HG02981 (cell line): ENCODE measurements at regions not wholly inside any gene's neighbourhood (a gene's known extent, or its start where the extent isn't known, plus 50 kb on each side); places are given as distances from the start of the nearest gene placed in this dataset.
"Not testable (repeated sequence)": the region's sequence is repeated elsewhere in the genome, so short reads cannot be mapped to it uniquely, and the experiment has no call there.

ENCODE experiments used
- ATAC-seq: cut with Tn5 transposase; IDR thresholded peaks from one replicate; pipeline ENCODE4 v1.9.1; 2021; ENCODE audit warnings: mild to moderate bottlenecking, moderate library complexity; ENCODE audit not compliant: unreplicated experiment

DNA sequence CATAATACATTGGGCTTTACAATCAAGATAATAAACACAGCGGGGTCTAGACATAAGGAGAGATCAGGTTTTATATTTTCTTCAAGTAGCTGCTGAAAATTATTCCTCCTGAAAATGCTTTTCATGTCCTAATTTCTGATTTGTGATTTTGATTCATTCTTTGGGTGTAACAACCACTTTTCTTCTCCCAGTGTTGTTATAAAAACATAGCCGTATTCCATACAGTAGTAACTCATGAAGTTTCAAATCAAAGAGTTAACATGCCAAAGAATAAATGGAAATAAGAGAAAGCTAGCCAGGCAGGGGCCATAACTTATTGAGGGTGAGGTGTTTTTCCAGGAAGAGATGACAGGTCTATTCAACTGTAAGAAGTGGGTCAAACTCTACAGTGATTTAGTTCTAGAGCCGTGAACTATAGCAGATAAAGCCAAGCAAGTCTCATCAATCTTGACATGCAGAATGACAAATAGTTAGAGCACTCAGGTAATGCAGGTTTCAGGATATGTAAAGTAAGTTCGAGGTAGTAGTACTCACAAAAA lies 934.4 kb upstream of the SLITRK1 start:
- ATAC-seq: no peak

DNA sequence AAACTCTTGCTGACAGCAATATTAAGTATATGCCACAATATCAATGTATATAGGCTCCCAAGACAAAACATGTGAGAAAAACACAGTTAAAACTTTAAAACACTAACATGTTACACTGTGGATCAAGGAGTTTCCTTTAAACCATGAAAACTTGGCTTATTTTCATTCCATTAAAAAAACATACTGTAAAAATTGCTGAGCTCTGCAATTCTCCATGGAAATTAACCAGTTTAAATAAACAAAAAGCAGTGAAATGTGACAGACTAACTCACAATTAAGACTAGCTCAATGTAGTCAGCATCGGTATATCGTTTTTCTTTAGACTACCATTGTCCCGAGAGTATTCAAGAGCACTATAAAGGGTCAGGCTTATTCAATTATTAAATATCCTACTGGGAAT lies 930.5 kb upstream of the SLITRK1 start:
- ATAC-seq: no peak

DNA sequence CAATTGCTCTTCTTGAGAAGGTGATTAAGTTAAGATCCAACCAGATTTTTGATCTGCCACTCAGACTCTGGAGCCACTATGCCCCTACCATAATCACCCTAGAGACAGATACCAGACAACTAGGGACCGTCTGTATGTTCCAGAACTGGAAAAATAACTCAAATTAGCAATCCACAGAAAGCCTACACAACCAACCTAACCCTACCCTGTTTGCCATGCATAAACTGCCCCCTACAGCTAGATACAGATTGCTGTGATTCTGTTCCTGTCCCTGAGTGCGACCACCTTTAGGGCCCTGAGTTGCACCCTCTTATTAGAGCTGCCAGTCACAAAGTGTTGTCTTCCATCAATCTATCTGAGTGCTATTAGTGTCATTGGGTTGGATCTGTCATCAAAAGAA lies 929.8 kb upstream of the SLITRK1 start:
- ATAC-seq: no peak

DNA sequence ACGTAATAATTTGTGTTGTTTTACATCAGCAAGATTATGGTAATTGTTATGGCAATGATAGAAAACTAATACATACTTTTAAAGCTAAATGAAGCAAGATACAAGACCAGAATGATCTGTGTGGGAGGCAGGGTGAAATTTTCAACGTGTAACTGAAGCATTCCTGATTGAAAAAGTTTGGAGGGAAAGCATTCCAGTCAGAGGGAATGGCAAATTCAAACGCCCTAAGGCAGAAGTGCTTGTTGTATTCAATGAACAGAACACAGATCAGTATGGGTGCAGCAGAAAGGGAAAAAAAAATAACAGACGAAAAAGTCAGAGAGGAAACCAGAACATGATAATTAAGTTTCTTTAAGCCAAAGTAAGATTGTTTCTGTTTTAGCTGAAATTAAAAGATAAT lies 928.5 kb upstream of the SLITRK1 start:
- no peak for ATAC-seq

DNA sequence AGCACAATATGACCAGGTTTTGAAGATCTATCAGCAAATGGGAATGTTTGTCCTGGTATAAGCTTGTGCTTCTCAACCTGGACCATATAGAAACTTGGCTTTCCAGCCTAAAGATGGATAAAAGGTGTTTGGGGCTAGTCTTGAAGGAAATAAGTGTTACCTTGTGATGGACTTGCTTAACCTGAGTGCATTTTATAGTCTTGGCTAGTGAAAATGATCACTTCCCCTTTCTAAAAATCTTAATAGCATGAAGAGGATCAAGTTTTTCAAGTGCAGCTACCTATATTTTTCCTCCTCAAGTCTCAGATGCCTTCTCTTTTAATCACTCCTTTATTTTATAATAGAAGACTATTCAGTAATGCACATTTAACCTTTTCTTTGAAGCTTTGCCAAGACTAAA lies 919.8 kb upstream of the SLITRK1 start:
- no peak for ATAC-seq

DNA sequence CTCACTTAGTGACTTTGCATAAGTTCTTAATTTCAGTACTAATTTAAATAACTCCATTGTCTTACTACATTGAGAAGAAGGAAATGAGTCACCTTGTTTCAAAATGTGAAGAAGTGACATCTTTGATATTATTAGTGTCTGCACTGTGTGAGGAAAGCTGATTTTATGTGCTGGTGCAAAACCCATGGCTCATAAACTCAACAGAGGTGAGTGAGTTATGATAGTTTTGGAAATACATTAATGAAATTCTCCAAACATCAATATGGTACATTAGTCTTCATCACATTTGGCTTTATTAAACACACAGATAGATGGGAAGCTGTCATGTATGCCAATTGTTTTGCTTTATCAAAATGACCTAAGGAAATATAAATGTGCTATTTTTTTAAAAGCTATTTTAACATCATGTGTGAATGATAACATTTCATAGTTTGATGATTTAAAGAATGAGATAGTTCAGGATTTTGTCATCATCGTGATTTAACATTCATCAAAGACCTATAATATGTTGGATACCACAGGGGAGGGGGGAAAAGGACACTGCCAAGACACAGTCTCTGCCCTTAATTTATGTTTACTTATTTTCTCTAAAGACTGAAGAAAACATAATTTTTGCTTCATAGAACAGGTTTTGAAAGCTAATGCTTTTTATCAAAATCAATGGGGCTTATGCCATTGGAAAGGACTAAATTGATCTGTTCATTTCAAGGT lies 902.3 kb upstream of the SLITRK1 start:
- no peak for ATAC-seq

DNA sequence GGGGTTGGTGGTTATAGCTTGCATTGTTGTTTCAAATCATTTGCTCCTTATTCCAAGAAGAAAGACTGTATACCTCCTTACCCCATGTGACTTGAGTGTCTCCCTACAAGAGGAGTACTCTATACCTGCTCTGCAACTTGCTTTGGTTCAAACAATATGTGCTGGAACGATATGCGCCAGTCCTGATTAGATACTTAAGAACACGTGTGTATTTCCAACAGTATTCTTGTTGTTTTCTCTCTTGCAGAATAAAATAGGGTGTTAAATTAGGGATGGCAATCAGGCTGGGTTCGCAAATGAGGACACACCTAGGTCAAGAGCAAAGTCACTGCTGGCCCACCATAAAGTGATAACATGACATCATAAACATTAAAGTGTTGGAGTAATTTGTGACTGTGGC lies 895.0 kb upstream of the SLITRK1 start:
- ATAC-seq: no peak

DNA sequence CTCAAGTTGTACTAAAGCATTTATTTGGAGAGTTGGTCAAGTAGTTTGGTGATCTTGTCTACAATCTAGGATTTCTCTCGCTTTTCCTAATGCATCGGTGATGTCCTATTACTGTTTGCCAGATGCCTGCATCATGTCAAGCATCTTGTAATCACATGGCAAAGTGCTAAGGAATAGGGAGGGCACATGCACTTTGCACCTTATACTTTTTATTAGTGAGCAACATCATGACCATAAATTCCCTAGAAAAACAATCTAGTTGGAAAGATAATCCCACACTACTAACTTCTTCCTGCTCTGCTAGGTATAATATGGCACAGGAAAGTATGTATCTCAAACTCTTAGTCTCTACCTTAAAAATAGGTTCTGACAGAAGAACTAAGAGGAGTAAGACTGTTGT lies 894.3 kb upstream of the SLITRK1 start:
- no peak for ATAC-seq

DNA sequence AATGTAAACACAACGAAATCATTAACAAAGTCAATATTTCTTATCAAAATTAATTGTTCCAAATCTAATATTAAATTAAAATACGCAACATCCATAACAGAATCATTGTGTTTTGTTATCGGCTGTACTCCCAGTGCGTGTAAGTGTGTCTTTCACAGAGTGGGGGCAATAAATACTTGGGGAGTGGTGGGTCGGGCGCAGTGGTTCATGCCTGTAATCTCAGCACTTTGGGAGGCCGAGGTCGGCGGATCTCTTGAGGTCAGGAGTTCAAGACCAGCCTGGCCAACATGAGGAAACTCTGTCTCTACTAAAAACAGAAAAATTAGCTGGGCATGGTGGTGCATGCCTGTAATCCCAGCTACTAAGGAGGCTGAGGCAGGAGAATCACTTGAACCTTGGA lies 893.6 kb upstream of the SLITRK1 start:
- ATAC-seq: not testable (repeated sequence)

DNA sequence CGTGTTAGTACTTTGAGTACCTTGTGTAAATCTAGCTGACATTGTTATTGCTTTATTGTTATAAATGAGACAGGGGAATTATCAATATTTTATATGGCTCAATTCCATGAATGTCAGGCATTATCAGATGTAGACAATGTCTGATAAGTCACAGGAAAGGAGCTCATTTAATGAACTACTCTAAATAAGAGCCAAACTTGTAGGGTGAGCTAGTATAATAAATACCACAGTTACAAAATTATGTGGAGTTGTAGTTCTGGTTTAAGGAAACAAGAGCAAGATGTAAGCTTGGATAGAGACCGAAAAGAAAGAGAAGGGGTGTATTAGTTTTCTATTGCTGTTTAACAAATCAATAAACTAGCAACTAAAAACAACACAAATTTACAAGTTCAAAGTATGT lies 891.8 kb upstream of the SLITRK1 start:
- ATAC-seq: no peak

DNA sequence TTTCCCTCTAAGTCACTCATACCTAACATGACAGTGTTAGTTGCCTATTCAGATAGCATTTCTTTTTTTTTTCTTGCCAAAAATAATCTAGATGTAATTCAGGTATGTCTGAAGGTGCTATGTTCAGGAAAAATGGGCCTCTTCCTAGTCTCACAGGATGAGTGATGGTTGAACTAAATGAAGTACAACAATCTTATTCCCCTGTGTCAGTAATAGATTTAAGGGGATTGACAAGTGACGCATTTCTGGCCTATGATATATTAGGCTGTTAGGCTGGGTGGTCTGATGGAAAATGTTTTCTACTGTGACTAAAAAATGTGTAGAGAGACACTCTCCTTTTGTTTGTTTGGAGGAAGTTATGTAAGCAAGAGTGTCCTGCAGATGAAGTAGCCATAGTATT lies 878.7 kb upstream of the SLITRK1 start:
- no peak for ATAC-seq

DNA sequence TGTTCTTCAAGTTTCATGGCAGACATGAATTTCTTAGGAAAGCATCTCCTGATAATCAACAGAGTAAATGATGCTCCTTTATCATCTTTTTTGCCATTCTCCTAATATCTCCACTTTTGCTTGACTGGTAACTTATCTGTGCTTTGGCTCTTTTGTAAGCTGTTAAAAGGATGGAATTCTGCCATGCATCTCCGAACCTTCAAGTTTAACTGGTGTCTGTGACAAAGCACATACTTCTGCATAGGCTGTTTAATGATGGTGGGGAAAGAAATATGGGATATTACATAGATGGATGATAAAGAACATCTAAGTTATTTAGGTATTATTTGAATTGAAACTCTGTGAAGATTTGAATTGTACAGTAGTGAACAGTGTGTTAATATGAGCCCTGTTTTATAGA lies 866.9 kb upstream of the SLITRK1 start:
- no peak for ATAC-seq

DNA sequence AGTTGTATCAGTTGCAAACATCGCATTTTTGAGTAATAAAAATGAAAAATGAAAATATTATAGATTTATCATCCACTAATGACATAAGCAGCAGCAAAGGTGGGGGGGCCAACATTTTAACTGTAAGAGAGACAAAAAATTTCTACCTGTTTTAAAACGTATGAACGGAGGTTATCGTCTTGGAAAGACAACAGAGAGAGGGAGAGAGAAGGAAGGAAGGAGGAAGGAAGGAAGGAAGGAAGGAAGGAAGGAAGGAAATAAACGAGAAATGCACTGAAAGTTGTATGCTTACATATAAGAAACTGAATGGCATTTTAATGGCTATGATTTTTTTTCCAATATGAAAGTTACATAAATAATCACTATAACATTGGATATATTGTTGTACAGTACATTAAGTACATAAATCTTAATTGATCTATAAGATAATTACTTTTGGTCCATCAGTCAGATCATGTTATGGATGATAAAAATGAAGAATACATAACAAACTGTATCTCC lies 862.8 kb upstream of the SLITRK1 start:
- no peak for ATAC-seq

DNA sequence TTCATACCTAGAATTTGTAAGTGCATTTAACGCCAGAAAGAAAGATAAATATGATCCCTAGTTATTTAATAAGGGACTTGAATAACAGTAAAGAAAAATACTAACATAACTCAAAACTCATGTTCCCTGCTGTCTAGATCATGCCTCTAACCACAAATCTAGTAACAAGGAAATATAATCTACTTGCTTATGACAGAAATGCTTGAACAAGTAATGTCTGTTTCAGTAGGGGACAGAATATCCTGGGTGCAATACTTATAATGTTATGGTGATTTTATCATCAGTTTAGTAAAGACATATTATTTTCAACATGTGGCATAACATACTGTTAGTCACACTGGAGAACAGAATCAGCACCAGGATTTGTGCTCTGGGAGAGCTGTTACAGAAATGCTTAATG lies 861.9 kb upstream of the SLITRK1 start:
- ATAC-seq: no peak

DNA sequence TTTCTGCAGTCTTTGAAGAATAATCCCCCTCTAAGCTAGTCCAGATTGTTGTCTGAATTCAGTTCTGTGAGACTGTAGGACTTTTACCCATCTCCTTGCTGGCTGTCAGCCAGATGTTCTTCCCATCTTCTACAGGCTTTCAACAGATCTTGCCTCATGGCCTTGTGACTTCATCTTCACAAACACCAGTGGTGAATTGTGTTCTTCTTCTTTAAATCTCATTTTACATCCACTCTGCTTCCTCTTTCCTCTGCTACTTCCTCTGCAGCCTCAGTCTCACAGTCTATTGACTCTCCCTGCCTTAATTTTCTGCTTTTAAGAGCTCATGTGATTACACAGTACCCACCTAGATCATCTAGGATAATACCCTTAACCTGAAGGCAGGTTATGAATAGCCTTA lies 859.0 kb upstream of the SLITRK1 start:
- no peak for ATAC-seq

DNA sequence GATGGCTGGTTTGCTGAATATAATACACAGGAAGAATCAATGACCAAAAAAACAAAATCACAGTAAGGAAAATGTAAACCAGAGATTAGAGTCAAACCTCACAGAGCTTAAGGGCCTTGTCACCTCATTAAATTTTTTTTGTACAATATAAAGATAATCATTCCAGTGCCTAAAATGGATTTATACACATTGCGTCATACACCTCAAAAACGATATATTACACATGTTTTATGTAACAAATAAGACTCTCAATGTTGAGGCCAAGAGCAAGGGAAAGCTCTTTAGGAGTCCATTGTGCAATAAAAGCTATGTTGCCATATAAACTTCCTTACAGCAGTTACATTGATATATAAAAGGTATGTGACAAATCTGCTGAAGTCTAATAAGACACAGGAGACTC lies 856.7 kb upstream of the SLITRK1 start:
- ATAC-seq: no peak

DNA sequence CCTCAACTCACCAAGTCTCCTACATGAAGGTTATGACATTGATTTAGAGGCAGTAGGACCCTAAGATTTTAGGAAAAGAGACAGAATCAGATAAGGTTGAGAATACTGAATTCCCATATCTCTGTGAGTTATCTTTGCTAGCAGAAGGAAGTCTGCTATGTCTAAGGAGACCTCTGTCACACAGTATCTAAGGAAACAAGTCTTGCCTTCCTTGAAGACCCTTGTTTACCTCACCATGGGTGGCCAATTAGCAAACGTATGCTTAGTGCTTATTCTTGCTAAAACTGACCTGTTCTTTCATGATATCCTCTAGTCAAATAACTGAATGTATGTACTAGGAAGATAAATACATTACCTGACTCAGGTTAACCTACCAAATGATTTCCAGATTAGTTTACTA lies 855.4 kb upstream of the SLITRK1 start:
- ATAC-seq: no peak

DNA sequence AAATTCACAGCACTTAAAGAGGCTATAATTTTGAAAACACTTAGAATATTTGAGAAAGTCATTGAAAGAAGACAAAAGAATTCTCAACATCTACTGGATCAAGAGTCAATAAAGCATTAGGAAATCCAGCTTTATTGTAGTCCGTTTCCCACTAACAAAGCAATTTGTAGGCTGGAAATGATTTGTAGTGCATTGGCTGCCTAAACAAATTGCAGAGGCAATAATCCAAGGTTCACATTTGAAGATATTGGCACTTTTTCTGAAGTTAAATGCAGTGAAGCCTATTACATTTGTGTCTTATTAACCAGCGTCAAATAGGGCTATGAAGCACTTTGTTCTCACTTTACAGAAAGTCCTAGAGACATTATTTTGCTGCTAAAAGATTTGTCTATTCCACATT lies 848.1 kb upstream of the SLITRK1 start:
- ATAC-seq: no peak

DNA sequence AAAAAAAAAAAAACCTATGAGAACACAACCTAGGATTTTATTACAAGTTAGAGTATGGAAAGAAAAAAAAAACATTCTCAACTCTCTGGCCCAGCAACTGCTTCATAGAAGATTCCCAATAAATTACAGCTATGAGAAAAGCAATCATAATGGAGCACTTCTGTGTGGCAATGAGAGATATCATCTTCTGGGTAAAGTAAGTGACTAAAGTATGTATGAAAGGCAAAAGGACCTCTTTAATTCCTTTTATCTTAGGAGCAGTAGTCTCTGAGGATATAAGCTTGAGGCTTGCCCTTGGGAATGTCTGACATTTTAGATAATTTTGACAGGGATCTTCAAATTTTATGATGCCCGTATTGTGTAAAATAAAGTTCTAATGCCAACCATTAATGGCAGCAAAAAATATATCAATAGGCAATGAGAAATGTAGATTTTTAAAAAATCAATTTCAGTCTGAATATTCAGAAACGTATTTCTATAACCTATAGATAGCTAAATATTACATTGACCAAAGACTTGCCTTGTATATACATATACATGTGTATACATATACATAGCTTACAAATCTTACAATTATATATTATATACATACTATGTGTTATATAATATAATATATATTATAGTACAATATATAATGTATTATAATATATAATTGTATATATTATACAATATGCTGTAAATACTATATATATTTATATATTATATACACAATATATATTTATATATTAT lies 823.9 kb upstream of the SLITRK1 start:
- ATAC-seq: no peak

DNA sequence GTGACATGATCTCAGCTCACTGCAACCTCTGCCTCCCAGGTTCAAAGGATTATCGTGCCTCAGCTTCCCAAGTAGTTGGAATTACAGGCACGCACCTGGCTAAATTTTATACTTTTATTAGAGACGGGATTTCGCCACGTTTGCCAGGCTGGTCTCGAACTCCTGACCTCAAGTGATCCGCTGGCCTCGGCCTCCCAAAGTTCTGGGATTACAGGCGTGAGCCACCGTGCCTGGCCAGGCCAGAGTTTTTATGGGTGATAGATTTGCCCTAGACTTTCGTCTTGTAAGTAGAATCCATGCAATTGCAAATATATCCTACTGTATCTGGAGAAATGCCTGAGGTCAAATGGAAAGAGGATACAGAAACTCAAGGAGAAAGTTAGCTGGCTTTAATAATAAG lies 819.9 kb upstream of the SLITRK1 start:
- no peak for ATAC-seq

DNA sequence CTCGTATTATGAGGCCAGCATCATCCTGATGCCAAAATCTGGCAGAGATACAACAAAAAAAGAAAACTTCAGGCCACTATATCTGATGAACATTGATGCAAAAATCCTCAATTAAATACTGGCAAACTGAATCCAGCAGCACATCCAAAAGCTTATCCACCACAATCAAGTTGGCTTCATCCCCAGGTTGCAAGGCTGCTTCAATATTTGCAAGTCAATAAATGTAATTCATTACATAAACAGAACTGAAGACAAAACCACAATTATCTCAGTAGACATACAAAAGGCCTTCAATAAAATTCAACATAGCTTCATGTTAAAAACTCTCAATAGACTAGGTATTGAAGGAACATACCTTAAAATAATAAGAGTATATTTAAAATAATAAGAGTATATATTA lies 815.3 kb upstream of the SLITRK1 start:
- not testable (repeated sequence) for ATAC-seq

DNA sequence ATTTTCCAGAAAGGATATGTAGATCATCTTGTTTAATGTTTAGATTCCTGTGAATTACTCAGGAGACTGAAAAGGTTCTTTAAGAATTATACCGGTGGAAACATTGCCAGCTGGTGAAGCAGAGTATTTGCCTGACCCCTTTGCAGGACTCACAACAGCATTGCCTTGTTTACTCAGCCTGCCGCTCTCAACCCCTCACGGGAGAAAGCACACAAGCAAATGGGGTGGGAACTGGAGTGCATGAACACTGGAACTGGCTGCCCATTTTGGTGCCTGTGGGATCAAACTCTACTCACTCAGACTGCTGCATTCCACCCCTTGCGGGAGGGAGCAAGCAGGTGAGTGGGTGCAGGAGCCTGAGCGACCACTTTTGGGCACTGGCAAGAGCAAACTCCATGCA lies 804.7 kb upstream of the SLITRK1 start:
- ATAC-seq: no peak
